HG02884 (cell line): ENCODE measurements at regions not wholly inside any gene's neighbourhood (a gene's known extent, or its start where the extent isn't known, plus 50 kb on each side); places are given as distances from the start of the nearest gene placed in this dataset.
"Not testable (repeated sequence)": the region's sequence is repeated elsewhere in the genome, so short reads cannot be mapped to it uniquely, and the experiment has no call there.

Source experiments
- ATAC-seq: cut with Tn5 transposase; IDR thresholded peaks from one replicate; pipeline ENCODE4 v1.9.1; 2021; ENCODE audit warnings: mild to moderate bottlenecking, moderate library complexity; ENCODE audit not compliant: unreplicated experiment

DNA sequence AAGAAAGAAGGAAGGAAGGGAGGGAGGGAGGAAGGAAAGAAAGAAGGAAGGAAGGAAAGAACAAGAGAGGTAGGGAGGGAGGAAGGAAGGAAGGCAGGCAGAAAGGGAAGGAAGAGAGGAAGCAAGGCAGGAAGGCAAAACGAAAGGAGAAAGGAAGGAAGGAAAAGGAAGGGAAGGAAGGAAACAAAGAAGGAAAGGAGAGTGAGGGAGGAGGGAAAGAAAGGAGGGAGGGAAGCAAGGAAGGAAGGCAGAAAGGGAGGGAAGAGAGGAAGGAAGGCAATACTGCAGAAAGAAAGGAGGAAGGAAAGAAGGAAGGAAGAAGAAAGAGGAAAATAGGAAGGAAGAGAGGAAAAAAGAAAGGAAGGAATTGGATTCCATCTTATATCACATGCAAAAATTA is 1303.1 kb upstream of the TMEM132C start:
- no peak for ATAC-seq

- ATAC-seq: no peak
Observed at GRCh38 chr12:126966498-126966897, 1300.5 kb upstream of the TMEM132C start.

- no peak for ATAC-seq
Observed at GRCh38 chr12:126967152-126967551, 1299.8 kb upstream of the TMEM132C start.

DNA sequence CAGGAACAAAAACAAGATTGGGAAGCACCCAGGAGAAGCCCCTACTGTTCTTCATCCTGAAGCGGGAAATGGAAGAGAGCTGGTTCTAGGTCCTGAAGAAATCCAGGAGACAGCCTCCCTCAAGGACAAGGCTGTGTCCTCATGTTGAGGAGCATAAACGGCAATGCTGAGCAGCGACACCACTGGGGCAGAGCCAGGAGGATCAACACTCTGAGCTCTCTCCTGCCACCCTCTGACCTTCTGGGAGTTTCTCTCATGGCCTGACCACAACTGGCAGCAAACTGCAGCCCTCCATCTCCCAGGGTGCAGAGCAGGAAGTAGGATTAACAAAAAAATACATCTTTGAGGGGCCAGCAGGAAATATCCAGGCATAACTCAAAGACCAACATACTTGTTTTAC is 1292.2 kb upstream of the TMEM132C start:
- no peak for ATAC-seq

- no peak for ATAC-seq
Observed at GRCh38 chr12:126976579-126976978, 1290.4 kb upstream of the TMEM132C start.

GRCh38 chr12:126979564-126979963 is 1287.4 kb upstream of the TMEM132C start:
- ATAC-seq: not testable (repeated sequence)

GRCh38 chr12:126982707-126983106 is 1284.3 kb upstream of the TMEM132C start:
- no peak for ATAC-seq

- ATAC-seq: not testable (repeated sequence)
Observed at GRCh38 chr12:126983735-126984134, 1283.2 kb upstream of the TMEM132C start.

GRCh38 chr12:126985663-126986062 is 1281.3 kb upstream of the TMEM132C start:
- not testable (repeated sequence) for ATAC-seq

DNA sequence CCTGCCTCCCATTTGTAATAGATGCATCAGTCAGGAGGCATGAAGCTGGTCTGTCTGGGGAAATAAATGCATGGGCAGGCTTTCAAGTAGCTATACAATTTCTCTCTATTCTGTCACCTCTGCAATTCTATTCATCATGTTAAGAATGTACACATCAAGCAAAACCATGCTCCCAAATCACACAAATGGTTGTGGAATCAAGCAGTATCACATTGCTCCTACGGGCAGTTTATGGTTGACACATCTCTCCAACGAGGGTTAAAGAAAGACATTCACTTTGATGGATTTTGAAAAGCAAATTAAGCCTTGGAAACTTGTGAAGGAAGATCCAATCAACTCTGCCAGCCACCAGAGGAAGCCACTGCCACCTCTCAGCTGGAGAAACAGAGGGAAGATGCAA is 1277.4 kb upstream of the TMEM132C start:
- no peak for ATAC-seq

- no peak for ATAC-seq
Observed at GRCh38 chr12:126993898-126994297, 1273.1 kb upstream of the TMEM132C start.

DNA sequence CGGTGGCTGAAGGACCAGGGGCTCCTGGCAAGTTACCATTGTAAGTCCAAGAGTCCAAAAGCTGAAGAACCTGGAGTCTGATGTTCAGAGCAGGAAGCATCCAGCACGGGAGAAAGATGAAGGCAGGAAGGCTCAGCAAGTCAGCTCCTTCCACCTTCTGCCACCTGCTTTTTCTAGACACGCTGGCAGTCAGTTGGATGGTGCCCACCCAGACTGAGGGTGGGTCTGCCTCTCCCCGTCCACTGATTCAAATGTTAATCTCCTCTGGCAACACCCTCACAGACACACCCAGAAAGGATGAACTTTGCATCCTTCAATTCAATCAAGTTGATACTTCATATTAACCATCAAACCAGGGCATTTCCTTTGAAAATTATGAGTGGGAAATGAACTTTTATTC is 1272.4 kb upstream of the TMEM132C start:
- ATAC-seq: no peak

DNA sequence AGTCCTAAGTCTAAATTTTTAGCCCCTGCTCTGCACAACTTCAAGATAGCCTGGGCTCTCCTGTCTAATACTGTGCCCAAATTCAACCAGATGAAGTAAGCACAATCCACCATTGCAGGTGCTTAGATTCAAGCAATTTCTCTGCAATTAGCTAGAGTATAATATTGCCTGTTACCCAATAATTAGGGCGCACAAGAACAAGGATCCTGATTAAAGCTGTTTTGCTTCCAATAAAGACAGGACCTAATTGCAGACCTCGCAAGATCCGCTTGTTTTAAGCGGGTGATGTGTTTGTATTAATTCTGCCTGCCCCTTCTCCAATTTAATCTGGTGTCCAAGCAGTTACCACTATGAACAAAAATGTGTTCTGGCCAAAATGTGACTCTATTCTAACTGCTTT is 1268.9 kb upstream of the TMEM132C start:
- no peak for ATAC-seq

- no peak for ATAC-seq
Observed at GRCh38 chr12:126998747-126999285, 1268.2 kb upstream of the TMEM132C start.

GRCh38 chr12:126999352-126999751 is 1267.6 kb upstream of the TMEM132C start:
- ATAC-seq: no peak

GRCh38 chr12:127005406-127005805 is 1261.6 kb upstream of the TMEM132C start:
- no peak for ATAC-seq

DNA sequence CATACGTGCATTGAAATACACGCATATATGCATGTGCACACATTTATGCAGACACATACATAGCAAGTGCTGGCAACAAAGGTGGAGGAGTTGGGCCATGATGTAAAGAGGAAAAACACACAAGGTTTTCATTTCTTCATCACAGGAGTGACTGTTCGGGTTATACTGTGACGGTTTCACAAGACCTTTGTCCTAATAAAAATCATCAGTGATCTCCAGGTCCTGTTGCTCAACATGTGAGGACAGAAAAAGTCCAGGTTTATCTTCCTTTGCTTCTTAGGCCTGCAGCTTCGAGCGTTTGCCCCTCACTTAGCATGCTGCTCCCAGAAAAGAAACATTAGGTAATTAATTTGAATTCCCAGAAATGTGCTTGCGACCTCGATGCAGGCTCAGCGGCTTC is 1260.0 kb upstream of the TMEM132C start:
- ATAC-seq: no peak

DNA sequence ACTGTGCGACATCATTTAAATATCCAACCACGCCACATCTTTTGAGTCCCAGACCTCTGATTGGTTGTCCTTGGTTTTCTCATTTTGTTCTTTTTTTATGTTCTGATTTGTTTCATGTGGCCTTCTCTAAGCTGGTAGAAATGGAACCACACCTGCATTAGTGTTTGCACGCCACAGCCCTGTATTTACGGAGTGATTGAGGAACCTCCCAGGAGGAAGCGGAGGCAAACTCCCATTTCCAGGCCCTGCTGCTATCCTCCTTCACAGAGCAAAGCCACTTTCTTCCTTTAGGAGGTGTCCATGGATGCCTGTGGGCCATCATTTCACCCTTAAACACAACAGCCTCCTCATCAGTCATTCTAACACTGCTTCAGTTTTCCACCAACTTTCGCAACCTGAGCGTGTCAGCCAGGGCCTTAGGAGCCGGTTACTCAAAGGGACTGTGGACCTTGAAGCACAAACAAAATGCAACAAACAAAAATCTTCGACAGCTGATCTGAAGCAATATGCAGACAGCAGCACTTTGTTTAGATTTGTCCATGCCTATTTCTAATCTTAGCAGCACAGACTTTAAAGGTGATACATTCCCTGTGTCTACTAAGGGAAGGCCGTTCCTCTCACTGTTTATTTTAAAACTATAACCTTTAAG is 1258.1 kb upstream of the TMEM132C start:
- no peak for ATAC-seq

DNA sequence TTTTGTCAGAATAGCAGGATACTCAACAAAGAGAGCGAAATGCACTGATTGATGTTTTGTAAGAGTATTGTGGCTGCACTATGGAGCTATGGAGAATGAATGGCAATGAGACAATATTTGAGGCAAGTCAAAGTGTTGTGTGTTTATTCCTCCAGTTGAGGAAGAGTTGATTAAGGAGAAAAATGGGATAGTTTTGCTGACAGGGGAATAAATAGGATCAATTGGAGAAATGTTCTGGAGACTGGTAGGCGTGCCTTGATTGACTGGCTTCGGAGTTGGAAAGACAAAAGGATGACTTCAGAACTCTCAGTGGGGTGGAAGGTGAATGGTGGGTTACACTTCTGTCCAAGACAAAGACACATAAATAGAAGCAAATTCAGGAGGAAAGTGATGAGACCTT is 1254.9 kb upstream of the TMEM132C start:
- ATAC-seq: no peak

DNA sequence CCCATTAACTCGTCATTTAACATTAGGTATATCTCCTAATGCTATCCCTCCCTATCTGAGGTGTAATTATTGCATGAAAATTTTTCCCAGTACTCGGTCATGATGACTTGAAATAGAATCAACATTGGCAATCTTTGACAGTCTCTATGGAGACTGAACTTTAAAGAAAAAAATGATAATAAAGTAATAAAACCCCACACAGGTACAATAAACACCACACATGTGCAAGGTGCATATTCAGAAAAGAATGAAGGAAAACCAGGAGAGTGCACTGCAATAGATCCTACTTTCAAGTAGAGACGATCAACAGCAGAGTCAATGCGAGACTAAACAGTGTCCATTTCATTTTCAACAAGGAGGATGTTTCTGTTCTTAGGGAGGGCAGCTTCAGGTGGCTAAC is 1253.8 kb upstream of the TMEM132C start:
- ATAC-seq: no peak

DNA sequence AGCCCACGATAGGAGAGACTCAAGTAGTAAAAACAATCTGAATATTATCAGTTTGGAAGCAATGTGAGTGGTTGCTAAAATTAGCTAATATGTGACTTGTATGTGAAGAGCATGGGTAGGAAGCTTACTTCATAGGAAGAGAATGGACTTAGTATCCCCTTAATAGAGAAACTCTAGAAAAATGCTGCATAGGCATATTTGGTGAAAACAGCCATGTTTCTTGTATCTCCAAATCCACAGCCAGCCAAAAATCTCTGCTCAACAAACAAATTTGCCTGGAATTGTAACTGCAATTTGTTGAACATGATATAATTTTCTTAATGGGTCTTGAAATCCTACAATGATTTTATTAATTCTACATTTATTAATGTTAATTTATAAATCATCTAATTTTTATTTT is 1252.9 kb upstream of the TMEM132C start:
- no peak for ATAC-seq

GRCh38 chr12:127024791-127025190 is 1242.2 kb upstream of the TMEM132C start:
- ATAC-seq: no peak

GRCh38 chr12:127025545-127025944 is 1241.4 kb upstream of the TMEM132C start:
- no peak for ATAC-seq
